Suppressor macrophage treated with lipopolysaccharide for 4 hours (primary cell): ENCODE measurements at regions not wholly inside any gene's neighbourhood (a gene's known extent, or its start where the extent isn't known, plus 50 kb on each side); places are given as distances from the start of the nearest gene placed in this dataset.
A peak's percentile ranks its signal among the peaks of the same experiment; 100 is the strongest.
"Not testable (repeated sequence)": the region's sequence is repeated elsewhere in the genome, so short reads cannot be mapped to it uniquely, and the experiment has no call there.

Experiments
- DNase-seq: peaks from one replicate; pipeline ENCODE4 v3.0.0-alpha.2; 2020

DNA sequence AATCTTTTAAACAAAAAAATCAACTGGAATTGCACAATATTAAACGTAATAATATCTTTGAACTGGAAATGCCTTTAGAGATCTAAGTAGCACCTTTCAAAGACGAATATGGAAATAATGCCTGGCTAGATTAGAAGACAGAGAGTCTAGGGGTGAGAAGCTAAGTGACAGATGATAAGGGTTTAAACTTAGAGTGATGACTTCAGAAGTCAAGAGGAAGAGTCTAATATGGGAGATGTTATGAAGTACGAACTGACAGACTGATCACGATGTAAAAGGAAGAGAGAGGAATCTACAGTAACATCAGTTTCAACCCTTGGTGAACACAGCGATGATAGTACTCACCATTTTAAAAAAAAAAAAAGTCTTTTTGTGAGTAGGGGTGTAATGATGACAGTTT, 57.9 kb downstream of the HINT1 start:
- no peak for DNase-seq

DNA sequence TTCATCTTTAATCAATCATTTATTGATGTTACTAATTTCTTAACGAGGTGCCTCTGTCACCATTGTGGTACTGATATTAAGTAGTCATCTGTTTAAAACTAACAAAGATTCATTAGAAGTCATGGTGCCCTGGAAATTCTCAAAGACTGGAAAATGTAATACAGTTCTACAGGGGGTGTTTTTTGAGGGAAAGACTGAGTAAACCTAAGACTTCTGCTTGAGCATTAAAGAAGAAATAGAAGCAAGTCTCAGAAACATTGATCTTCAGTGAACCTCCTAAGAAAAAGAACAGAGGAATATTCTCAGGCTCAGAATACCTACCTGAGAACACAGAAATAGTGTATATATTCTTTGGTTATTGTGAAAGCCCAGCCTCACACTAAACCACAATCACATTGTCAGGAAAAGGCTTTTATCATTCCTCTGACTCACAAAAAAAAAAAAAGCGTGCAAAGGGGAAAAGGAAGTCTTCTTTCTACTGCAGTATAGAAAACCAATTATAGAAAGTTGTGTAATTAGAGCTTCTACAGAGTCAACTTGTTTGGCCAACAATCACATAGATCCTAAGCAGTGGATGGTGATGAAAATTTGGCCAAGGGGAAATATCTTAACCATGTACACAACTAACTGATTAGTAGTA, 60.8 kb downstream of the HINT1 start:
- DNase-seq: peak; percentile 64

DNA sequence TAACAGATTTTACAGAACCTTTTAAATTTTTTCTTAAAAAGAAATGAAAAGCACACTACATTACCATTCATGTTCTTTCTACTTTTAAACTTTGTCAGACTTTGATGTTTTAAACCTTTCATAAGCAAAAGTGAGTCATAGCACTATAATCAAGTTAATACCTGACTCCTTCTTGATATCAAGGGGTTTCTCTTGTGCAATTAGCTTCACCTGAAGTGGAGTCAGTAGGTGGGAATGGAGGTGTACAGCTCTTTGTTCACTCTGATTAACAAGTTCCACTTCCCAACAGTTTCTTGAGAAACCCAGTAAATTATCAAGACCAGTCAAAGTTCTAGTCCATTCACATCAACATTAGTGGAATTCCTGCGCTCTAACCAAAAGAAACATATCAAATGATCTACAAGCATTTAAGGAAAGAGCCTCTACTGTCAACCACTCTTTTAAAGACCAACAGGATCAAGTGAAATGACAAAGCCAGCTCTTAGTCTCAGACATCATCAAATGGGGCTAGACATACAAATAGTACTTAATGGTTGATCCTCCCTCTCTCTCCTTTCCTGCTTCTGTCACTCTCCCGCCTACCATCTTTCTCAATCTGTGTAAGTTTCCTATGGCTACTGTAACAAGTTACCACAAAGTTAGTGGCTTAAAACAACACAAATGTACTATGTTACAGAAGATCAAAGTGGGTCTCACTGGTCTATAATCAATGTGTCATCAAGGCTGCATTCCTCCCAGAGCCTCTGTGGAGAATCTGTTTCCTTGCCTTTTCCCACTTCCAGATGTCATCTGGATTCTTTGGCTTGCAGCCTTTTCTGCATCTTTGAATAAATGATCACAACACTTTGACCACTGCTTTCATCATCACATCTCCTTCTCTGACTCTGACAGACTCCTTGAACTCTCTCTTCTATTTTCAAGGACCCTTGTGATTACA, 68.0 kb downstream of the HINT1 start:
- no peak for DNase-seq

- not testable (repeated sequence) for DNase-seq
These were observed 69.5 kb downstream of the HINT1 start for GRCh38 chr5:131095561-131095960.

DNA sequence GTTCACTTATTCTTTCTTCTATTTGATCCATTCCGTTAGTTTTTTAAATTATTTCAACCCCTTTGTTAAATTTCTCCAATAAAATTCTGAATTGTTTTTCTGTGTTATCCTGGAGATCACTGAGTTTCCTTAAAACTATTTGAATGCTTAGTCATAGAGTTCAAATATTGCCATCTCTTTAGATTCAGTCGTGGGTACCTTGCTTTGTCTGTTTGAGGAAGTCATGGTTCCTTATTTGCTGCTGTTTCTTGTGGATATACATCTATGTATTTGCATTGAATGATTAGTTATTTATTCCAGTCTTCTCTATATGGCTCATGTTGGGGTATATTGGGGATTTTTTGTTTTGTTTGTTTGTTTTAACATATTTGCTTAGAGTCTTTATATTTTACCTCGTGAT, 80.6 kb downstream of the HINT1 start:
- peak; percentile 32 for DNase-seq

- DNase-seq: no peak
These were observed 83.1 kb downstream of the HINT1 start for GRCh38 chr5:131081913-131082488.

GRCh38 chr5:131081374-131081773, 83.7 kb downstream of the HINT1 start:
- peak; percentile 28 for DNase-seq

DNA sequence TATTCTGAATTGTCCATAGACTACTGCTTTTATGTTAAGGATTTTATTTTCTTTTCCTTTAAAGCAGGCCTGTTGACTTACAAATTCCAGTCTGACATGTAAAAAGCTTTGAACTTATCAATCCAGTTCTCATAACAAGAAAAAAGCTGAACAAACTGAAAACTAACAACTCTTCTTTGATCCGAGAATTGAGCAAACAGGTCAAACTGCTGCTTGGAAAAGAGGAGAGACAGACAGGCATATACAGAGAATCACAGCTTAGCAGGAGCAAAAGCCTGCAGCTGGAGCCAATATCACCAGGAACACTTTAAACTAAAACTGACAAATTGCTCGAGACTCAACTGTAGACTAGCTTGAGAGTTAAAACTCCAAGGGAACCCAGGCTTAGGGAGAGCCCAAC, 85.8 kb downstream of the HINT1 start:
- no peak for DNase-seq

GRCh38 chr5:131068893-131069643, 96.0 kb downstream of the HINT1 start:
- DNase-seq: peak; percentile 58

- DNase-seq: peak; percentile 76
These were observed 97.0 kb downstream of the HINT1 start for GRCh38 chr5:131068076-131068475.

DNA sequence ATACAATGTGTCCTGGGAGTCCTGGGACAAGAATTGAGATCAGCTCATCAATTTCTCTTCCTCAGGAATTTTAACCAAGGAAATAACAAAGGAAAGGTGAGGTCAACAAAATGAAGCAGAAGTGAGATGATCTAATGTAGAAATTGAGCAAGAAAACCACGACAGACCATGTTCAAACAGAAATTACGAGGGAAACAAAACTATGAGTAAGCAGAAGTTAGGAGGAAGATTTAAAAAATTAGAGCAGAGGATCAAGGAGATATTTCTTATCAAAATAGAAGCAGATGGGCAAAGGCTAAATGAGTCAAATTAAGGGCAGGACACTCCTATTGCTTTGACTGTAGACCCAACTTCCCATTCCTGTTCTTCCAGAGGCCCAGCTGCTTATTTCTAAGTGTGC, 97.4 kb downstream of the HINT1 start:
- DNase-seq: peak; percentile 77

DNA sequence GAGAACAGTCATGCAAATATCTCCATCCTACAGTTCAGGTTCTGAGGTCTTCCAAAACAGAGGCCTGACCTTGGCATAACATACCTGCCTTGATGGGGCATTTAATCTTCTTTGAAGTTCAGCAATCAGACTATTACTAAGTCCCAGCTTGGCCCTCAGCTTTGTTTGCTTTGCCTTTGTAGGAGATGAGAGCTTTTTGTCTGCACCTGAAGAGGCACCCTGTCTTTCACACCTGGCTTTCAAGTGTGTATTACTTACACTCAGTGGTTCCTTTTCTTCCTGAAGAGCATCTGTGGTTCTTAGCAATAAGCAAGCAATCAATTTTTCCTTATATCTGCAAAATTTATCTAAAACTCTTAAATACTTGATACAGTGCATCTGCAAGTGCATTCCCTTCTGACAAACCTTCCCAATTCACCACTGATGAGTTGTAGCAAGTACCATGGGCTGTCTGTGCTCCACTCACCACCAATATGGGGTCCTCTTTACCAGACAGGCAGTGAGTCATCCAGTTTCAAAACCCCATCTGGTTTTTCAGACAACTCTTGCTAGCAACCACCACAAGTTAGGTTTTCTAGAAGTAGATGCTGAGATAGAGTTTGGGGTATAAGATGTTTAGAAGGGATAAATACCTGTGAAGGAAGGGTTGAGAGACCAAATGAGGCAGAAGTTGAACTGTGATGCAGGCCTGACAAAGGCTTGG, 100.2 kb downstream of the HINT1 start:
- DNase-seq: no peak

GRCh38 chr5:131042021-131042789, 122.9 kb downstream of the HINT1 start:
- DNase-seq: no peak

GRCh38 chr5:131023498-131023865, 141.6 kb downstream of the HINT1 start:
- DNase-seq: no peak

DNA sequence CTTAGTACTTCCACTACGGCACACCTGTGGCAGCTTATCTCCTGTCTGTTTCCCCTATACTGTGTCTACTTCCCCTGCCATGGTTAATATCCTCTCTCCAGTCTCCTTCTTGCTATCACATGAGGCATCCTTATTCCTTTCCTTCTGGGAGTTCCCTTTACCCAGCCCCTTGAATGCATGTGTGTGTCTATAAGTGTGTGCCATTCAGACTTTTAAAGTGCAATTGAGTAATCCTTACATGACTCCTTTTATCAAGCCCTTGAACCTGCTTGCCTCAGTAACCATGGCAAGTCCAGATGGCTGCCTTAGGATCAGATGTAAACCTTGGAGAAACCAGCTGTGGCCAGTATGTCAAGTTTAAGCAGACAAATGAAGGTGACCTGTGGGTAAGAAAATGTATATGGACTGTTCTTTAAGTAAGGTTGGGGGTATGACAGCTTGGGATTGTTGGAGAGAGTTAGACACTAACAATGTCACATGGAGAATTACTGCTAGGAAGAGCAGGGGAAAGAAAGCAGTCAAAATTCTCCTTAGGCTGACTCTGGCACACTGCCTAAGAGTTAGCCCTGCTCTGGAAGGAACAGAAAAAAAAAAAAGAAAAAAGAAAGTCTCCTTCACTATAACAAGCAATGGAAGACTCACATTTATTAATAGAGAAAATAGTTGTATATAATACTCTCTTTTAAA, 142.1 kb downstream of the HINT1 start:
- peak; percentile 5 for DNase-seq

DNA sequence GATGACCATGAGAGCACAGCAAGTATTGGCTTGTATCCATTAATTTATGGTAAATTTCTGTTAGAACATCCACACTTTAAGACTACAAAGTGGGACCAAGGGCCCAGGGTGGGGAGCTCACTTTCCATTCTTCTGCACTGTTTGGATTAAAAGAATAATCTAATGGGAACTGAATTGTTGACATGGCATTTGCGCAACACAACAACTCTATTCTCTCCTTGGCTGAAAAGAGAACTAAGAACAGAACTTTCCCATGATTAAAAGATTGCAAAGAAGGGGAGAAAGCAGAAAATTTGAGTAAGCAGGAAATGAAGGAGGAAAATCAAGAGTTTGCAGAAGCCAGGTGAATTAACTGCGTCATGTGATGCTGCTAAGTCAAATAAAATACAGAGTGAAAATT, 143.4 kb downstream of the HINT1 start:
- peak; percentile 17 for DNase-seq

- no peak for DNase-seq
These were observed 145.3 kb downstream of the HINT1 start for GRCh38 chr5:131019601-131020315.

DNA sequence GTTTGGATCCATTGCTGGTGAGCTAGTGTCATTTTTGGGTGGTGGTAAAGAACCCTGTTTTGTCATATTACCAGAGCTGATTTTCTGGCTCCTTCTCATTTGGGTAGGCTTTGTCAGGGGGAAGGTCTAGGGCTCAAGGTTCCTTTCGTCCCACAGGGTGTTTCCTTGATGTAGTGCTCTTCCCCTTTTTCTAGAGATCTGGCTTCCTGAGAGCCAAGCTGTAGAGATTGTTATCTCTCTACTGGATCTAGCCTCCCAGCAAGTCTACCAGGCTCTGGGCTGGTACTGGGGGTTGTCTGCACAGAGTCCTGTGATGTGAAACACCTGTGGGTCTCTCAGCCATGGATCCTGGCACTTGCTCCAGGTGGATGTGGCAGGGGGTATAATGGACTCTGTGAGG, 145.9 kb downstream of the HINT1 start:
- no peak for DNase-seq

DNA sequence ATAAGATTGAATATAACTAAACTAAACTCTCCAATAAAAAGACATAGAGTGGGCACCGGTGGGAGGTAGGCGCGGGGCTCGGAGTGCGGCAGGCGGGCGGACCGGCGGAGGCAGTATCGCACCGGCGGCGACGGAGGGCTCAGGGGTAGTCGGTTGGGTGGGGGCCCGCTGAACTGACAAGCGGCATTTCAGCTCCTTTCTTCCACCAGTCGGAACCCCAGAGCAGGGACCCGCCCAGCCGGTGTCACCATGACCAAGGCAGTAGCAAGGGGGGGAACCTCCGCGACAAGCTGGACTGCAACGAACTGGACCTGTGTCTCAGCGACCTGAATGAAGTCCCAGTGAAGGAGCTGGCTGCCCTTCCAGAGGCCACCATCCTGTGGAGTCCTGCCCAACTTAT, 156.7 kb downstream of the HINT1 start:
- no peak for DNase-seq

GRCh38 chr5:131005963-131006684, 158.9 kb downstream of the HINT1 start:
- no peak for DNase-seq
